ENCODE measurements at regions not wholly inside any gene's neighbourhood (a gene's known extent, or its start where the extent isn't known, plus 50 kb on each side); places are given as distances from the start of the nearest gene placed in this dataset.

- Histone ChIP-seq H3K9me3 (replicated peaks; ENCODE audit: control insufficient read depth, insufficient read depth, low read length) (no peaks in the 10 kb centered on the region), H3K79me2 (ENCODE audit: control insufficient read depth, insufficient read depth, low read length) (no peaks in the 10 kb centered on the region), H3K9ac (ENCODE audit: control insufficient read depth, insufficient read depth, low read length) (no peak overlapping the region), H2AFZ (ENCODE audit: control insufficient read depth, low read depth, low read length) (no peak overlapping the region), H3K36me3 (ENCODE audit: control insufficient read depth in 2 of 2, insufficient read depth in 2 of 2, low read length in 1 of 2) (no peaks in the 10 kb centered on the region), H3K4me1 (ENCODE audit: control insufficient read depth, insufficient read depth, low read length) (no peaks in the 10 kb centered on the region), H3K27ac (ENCODE audit: control insufficient read depth, insufficient read depth) (no peak overlapping the region), H3K27me3 (replicated peaks in 1 of 2; ENCODE audit: control insufficient read depth in 2 of 2, insufficient read depth in 2 of 2, low read length in 1 of 2) (no peaks in the 10 kb centered on the region), H4K20me1 (ENCODE audit: control insufficient read depth, insufficient read depth) (no peaks in the 10 kb centered on the region), H3K4me2 (ENCODE audit: control insufficient read depth, insufficient read depth) (no peak overlapping the region), H3K4me3 (no peak overlapping the region)
- intact Hi-C loops (cut with micrococcal nuclease; ENCODE audit: unreplicated experiment), result no loop called here
- no TSS peak for BruUV-seq (replicated peaks)
- SMC1A ChIA-PET (ENCODE audit: uncharacterized antibody, unreplicated experiment), result interaction anchor here (0.6 kb wide), 1 partner anchor 106 kb away, joined by 3 read pairs; no protein-coding TSS in a partner anchor
- FAIRE-seq (no peak), ATAC-seq (no peak), DNase-seq (ENCODE audit: low read depth, low spot score) (no peak)
- no peak for TF ChIP-seq MLLT1 (IDR thresholded peaks at IDR 0.05)
- in situ Hi-C loops (cut with MboI), result no loop called here
- 28% methylated on average over 7 of the region's 7 CpGs for WGBS (ENCODE audit: insufficient coverage, insufficient replicate concordance, low lambda C conversion rate, missing lambda C conversion rate)
- CTCF ChIA-PET, result no interaction called here
- RAD21 ChIA-PET (ENCODE audit: unreplicated experiment), result no interaction called here
- POLR2A ChIA-PET, result no interaction called here
These were observed 427.9 kb upstream of the JAG1 start for GRCh38 chr20:11101696-11102095.

GRCh38 chr20:11103866-11104265, 430.1 kb upstream of the JAG1 start:
- H3K4me3 ChIP-seq, result no peak overlapping the region
- RAD21 ChIA-PET (ENCODE audit: unreplicated experiment), result no interaction called here
- no peak for DNase-seq (ENCODE audit: low read depth, low spot score)
- H3K36me3 ChIP-seq (ENCODE audit: control insufficient read depth in 2 of 2, insufficient read depth in 2 of 2, low read length in 1 of 2), result no peaks in the 10 kb centered on the region
- H4K20me1 ChIP-seq (ENCODE audit: control insufficient read depth, insufficient read depth), result no peaks in the 10 kb centered on the region
- H3K4me1 ChIP-seq (ENCODE audit: control insufficient read depth, insufficient read depth, low read length), result no peaks in the 10 kb centered on the region
- SMC1A ChIA-PET (ENCODE audit: uncharacterized antibody, unreplicated experiment), result no interaction called here
- H3K27me3 ChIP-seq (replicated peaks in 1 of 2; ENCODE audit: control insufficient read depth in 2 of 2, insufficient read depth in 2 of 2, low read length in 1 of 2), result no peaks in the 10 kb centered on the region
- CTCF ChIA-PET, result no interaction called here
- POLR2A ChIA-PET, result no interaction called here
- no peak for ATAC-seq
- H3K9ac ChIP-seq (ENCODE audit: control insufficient read depth, insufficient read depth, low read length), result no peak overlapping the region
- no peak overlapping the region for H2AFZ ChIP-seq (ENCODE audit: control insufficient read depth, low read depth, low read length)
- no peaks in the 10 kb centered on the region for H3K79me2 ChIP-seq (ENCODE audit: control insufficient read depth, insufficient read depth, low read length)
- in situ Hi-C loops (cut with MboI), result no loop called here
- no peak overlapping the region for H3K4me2 ChIP-seq (ENCODE audit: control insufficient read depth, insufficient read depth)
- H3K9me3 ChIP-seq (replicated peaks; ENCODE audit: control insufficient read depth, insufficient read depth, low read length), result no peaks in the 10 kb centered on the region
- WGBS (ENCODE audit: insufficient coverage, insufficient replicate concordance, low lambda C conversion rate, missing lambda C conversion rate), result 63% methylated on average over 1 of the region's 1 CpG
- BruUV-seq (replicated peaks), result no TSS peak
- intact Hi-C loops (cut with micrococcal nuclease; ENCODE audit: unreplicated experiment), result no loop called here
- FAIRE-seq, result no peak
- H3K27ac ChIP-seq (ENCODE audit: control insufficient read depth, insufficient read depth), result no peak overlapping the region
- no peak for TF ChIP-seq EGR1 (IDR thresholded peaks at IDR 0.05; ENCODE audit: borderline replicate concordance in 1 of 2, low read depth in 2 of 2, low read length in 2 of 2)
- TF ChIP-seq RUNX3 (IDR thresholded peaks at IDR 0.05; ENCODE audit: low read length), result no peak
- TF ChIP-seq SUZ12 (IDR thresholded peaks at IDR 0.05; ENCODE audit: unreplicated experiment), result no peak
- TF ChIP-seq ETV6 (conservative IDR thresholded peaks at IDR 0.05 in 1 of 2, IDR thresholded peaks at IDR 0.05 in 1 of 2; ENCODE audit: borderline replicate concordance in 1 of 2, low read depth in 1 of 2), result no peak
- no peak for TF ChIP-seq LARP7 (IDR thresholded peaks at IDR 0.05)
- TF ChIP-seq BACH1 (IDR thresholded peaks at IDR 0.05; ENCODE audit: borderline replicate concordance), result no peak
- TF ChIP-seq JUND (IDR thresholded peaks at IDR 0.05; ENCODE audit: low read depth, low read length), result no peak
- TF ChIP-seq MEF2B (IDR thresholded peaks at IDR 0.05; ENCODE audit: partially characterized antibody, poor library complexity, severe bottlenecking), result no peak
- TF ChIP-seq CREB1 (IDR thresholded peaks at IDR 0.05; ENCODE audit: low read depth), result no peak
- TF ChIP-seq ATF3 (IDR thresholded peaks at IDR 0.05; ENCODE audit: borderline replicate concordance, extremely low read depth, low read depth, low read length), result no peak
- no peak for TF ChIP-seq USF1 (IDR thresholded peaks at IDR 0.05; ENCODE audit: borderline replicate concordance, extremely low read length, insufficient read depth, low read depth, low read length)
- TF ChIP-seq YY1 (IDR thresholded peaks at IDR 0.05; ENCODE audit: low read depth, low read length), result no peak
- TF ChIP-seq ZNF207 (IDR thresholded peaks at IDR 0.05; ENCODE audit: borderline replicate concordance), result no peak
- no peak for TF ChIP-seq PKNOX1 (IDR thresholded peaks at IDR 0.05)

Data from GM12878 (cell line).